GM19372 (cell line): ENCODE measurements at regions not wholly inside any gene's neighbourhood (a gene's known extent, or its start where the extent isn't known, plus 50 kb on each side); places are given as distances from the start of the nearest gene placed in this dataset.

ENCODE experiments used
- ATAC-seq: cut with Tn5 transposase; IDR thresholded peaks from one replicate; pipeline ENCODE4 v1.9.1; 2021; ENCODE audit warnings: mild to moderate bottlenecking, low read depth, moderate library complexity; ENCODE audit not compliant: unreplicated experiment

DNA sequence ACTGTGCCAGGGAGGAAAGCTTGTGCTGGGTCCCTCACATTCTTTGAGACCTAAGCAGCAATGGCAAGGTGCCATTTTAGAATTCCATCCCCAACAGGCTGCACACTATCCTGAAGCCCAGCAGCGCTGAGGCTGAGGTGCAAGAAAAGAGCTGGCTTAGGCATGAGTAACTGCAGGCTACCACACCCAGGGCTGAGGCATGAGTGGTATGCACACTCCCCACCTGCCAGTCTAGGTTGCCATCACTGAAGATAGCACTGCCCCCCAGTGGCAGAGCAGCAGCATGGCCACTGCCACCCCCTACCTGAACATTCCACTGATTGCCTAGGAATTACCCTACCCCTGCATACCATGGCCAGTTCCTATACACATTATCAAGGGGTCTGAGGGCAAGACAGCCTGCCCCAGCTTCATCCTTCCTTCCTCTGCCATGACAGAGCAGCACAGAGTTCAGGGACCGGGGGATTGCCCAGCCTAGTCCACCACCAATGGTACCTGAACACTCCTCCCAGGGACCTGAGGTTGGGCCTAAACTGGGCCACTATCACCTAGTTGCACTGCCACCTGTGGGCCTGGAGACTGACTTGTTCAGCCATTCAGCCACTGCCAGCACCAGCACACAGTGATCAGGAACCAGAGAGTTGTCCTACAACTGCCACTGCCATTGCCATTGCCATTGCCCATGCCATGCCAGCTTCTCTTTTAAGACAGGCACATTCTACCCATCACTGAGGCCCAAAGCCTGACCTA lies 129.8 kb downstream of the SATB1 start:
- ATAC-seq: peak; percentile 96

DNA sequence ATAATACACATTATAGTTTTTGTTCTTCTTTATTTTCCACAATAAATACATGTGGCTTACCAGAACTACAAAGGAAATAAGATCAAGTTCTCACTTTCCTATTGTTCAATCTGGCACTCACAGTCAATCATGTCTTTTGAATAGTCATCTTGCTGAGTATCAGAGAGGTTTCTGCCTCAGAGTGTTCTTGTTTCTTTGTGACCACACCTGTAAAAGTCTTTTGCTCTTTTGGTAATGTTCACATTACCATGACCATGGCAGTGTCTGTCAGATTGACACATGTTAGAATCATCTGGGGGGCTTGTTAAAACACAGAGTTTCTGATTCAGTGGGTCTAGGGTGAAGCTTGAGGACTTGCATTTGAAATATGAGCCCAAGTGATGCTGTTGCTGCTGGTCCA lies 135.0 kb downstream of the SATB1 start:
- ATAC-seq: no peak

DNA sequence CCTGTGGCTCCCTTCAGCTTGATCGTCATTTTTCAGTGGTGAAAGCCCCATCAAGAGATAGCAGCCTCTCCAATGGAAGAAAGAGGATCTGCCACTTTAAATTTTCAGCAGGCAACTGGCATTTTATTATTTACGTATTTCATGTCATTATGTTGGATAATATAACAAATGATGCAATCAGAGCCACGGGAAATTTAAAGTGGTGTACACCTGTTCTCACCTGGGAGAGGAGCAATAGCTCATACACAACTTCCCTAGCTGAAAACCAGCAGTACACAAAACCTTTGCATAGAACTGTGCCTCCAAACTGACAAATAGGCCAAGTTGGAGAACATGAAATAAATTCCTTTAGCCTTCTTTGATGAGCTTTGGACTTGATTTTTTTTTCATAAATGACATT lies 136.9 kb downstream of the SATB1 start:
- ATAC-seq: no peak

DNA sequence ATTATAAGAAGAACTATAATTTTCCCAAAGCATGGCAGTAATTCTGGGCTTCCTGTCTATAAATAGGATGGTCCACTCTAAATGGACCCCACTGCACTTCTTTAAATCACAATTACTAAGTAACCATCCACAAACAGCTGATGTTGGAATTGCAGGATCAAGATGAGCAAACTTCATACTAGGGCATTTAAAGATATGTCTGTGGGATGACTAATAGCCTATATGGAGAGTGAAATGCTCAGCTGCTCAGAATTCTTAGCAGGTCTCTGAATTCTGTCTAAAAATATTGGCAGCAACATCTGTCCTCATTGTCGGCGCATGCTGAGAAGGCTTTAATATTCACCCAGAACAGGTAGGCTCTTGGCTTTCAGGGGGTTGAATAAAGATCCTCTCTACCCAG lies 140.4 kb downstream of the SATB1 start:
- ATAC-seq: no peak

DNA sequence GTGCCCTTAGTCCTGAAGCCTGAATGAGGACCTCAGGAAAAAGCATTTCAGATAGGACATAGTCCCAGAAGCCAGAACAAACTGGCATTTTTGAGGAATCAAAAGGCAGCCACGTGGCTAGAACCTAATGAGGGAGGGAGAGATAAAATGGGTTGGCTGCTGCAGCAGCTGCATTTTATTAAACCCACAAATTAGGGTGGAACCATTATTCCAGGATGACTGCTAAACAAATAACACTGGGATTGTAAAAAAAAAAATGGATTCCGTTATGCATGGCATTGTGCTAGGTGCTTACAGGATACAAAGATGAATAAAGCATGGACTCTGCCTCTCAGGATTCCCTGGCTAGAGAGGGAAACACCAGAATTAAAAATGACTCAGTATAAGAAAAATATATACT lies 141.5 kb downstream of the SATB1 start:
- ATAC-seq: no peak

DNA sequence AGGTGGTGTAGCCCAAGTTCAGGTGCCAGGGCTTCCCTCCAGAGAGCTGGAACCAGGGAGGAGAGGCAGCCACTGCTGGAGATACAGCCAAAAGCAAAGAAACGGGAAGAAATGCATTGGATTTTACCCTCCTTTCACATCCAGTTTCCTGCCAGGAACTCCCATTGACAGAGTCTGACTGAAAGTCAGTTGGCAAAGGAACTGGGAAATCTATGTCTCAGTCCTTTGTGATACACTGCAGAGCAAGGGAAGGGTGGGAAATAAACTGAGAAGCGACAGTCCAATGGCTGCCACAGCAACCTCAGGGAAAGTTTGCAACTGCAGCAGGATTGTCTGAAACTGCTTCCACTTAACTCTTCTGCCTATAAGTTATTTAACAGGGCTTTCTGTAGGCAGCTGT lies 142.6 kb downstream of the SATB1 start:
- ATAC-seq: no peak

DNA sequence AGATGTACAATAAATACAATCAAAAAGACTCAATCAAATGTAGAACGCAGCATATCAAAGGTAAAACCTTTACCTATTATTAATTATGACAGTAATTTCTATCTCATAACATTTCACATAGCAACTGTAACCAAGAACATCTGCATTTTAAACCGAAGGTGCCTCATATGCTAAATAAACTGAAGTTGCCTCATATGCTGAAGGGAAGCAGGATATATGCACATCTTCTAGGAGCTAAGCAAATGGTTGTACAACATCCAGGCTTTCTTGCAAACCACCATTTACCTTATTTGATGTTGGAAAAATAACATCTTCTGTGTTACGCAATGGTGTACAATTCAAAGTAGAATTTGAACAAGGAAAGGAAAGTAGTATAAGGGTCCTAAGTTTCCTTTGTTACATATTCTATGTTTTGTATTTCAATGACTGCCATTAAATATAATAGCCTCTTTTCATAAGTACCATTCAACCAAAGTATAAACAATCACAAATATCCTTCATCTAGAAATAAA lies 145.9 kb downstream of the SATB1 start:
- no peak for ATAC-seq

DNA sequence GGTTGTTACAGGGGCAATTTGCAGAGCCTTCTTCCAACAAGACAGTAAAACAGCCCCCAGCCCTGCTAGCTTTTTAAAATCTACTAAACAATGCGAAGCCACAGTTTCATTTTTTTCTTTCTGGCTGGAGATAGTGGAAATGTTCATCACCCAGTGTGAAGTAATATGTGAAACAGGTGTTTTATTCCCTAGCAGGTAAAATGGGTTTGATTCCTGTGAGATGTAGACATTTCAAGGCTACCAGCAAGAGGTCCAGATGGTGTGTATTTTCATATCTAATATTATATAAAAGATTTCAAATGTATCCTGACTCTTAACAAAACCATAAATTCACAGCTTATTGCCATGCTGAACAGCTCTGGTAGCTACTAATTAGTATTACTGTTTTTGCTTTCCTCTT lies 160.3 kb downstream of the SATB1 start:
- no peak for ATAC-seq

DNA sequence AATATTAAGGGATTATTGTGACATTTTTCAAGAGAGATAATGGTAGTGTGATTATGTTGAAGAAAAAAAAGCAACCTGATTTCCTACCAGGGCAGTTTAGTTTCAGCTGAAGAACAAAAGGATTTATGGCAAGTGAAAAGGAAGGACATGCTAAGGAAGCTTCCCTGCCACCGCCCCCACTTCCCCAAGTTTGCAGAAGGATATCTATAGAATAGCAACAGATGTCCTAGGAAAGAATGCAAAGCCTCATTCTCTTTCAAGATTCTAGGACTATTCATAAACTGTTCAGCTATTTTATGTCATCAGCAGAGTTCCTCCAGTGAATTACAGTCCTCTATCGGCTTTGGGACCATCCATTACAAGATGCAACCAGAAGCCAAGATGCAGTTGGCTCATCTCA lies 160.8 kb downstream of the SATB1 start:
- ATAC-seq: no peak

DNA sequence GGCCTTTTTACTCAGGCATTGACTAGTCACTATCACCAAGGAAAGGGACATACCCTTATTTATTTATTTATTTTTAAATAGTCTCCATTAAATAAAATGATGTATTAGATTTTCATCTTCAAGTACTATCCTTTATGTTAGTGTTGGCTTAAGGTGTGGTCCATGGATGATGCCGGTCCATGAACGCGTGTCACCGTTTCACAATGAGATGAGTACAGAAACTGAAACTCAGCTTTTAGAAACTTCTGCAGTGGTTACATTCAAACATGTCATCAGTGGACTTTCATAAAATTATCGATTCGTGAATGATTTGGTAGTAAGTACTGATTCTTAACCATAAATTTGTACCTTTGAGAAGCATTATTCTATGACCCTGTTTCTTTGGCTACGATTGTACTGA lies 166.6 kb downstream of the SATB1 start:
- ATAC-seq: no peak

DNA sequence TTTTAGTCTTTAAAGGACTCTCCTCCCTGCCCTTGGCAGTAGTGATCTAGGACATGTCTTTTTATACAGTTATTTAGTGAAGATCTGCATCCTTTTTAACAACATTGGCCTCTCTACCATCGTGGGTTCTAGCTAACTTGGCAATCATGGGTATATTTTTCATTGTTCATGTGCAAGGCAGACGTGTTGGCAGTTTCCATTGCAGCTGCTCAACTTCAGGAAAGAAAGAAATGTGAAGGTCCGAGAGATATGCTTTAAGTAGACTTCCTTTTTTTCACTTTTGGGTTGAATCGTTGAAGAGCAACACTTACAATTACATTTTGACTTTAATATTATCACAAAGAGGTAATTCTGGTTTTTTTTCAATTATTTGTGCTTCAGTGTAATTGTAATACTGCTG lies 172.6 kb downstream of the SATB1 start:
- no peak for ATAC-seq

DNA sequence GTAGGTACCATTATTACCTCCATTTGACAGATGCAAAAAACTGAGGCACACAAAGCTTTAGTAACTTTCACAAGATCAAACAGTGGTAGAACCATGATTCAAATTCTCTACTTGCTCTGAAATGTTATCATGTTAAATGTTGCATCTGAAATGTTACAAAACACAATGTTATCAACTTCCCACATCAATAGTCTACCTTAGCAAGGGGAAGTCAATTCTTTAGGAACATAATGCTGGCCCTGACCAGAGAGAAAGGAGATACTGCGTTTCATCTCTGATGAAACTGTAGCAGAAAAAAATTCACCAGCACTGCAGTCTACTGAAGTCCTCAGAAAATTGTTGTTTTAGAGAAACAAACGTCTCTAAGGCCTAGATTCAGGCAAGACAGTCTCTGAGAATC lies 174.1 kb downstream of the SATB1 start:
- ATAC-seq: no peak

DNA sequence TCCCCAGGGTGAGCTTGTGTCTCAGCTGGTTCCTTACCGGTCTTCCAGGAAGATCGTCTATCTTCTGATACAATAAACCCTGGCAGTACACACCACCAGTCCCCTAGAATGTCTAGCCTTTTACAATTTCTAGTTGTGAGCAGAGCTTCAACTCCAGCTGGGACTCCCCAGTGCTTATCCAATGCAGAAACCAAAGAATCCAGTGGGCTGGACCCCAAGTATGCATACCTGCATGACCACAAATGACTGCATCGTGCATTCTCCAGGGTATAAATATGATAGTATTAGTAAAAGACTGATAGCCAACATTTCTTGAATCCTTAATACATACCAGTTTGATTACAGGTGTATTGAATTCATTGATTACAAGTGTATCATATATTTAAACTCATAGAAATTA lies 176.0 kb downstream of the SATB1 start:
- no peak for ATAC-seq

DNA sequence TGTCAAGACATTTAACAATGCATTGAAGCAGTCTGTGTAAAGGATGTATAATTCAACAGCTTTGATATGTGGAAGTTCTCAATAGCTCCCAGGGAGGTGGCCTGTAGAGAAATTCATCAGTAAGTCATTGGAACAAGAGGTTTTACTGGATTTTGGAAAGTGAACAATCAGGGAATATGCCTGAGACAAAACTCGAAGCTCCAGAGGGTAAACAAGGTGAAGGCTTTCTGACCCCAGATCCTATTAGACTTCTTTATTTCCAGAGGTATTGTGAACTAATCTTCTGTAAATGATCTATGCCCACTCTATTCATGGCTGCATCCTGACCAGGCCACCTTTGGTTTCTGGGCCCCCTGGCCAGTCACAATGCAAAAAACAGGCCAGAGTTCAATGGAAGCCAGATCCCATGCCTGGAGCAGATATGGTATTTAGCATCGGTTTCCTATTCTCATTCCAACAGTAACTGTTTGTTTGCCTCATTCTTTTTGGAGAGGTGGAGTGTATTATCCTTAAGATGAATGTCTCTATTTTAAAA lies 177.3 kb downstream of the SATB1 start:
- ATAC-seq: no peak

DNA sequence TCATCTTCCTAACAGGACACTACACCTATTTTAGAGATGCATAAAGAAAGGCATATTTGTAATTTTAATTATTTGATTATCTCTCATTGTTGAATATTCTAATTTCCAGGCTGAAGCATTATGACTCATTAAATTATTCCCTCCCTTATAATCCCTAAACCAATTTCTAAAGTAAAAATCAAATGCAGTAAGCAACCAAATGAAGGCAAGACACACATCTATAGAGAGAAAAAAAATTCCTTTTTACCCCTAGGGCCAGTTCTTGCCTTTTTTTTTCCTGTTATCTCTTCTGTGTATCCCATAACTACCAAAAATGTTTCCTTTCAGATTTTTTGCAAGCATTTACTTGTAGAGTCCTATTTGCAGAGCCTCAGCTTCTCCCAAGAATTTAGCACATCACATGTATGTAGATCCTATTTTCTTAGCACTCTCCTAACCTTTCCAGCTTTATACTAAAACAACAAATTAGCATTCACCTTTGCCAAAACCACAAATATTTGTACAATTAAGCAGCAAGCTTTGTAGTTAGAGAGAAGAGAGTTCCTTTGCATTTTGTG lies 177.9 kb downstream of the SATB1 start:
- no peak for ATAC-seq

DNA sequence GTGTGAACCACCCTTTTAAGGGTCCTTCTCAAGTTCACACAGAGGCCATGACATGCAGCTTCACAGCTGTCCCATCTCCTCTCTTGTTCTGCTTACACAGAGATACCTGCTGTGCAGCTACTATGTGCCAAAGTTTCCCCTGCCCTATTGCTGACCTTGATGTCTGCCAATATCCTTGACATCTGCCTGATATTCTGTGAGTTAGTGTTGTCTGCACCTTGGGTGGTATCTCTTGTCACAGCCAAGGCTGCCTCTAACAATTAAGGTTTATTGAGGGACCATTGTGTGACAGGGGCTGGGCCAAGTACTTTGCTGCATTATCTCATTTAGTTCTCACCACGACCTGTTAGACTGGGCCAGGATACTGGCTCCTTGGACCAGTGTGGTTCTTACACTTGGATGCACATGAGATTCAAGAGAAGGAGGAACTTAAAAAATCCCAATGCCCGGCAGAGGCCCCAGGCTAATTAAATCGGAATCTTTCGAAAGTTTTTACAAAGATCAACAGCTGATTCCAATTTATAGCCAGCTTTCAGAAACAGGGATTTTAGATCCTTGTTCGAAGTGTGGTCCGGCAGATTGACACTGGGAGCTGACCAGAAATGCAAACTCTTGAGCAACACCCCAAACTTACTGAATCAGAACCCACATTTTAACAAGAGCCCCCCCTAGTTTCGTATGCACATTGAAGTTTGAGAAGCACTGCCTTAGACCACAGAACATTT lies 178.6 kb downstream of the SATB1 start:
- ATAC-seq: no peak

DNA sequence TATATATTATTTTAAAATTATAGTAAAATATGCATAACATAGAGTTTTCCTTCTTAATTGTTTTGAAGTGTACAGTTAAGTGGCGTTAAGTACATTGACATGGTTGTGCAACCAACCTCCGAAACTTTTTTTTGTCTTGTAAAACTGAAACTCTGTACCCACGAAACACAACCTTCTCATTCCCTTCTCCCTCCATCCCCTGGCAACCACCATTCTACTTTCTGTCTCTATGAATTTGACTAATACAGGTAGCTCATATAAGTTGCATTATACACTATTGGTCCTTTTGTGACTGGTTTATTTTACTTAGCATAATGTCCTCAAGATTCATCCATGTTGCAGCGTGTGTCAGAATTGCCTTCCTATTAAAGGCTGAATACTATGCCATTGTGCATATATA lies 179.4 kb downstream of the SATB1 start:
- ATAC-seq: no peak

DNA sequence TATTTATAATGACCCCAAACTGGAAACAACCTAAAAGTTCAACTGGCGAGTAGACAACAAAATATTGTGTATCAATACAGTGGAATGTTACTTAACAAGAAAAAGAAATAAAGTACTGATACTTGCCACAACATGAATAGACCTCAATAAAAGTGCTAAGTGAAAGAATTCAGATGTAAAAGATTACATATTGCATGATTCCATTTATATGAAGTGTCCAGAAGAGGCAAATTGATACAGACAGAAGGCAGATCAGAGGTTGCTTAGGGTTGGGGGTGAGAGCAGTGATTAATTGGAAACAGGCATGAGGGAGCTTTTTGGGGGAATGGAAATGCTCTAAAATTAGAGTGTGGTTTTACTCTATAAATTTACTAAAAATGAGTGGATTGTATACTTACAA lies 183.3 kb downstream of the SATB1 start:
- no peak for ATAC-seq

DNA sequence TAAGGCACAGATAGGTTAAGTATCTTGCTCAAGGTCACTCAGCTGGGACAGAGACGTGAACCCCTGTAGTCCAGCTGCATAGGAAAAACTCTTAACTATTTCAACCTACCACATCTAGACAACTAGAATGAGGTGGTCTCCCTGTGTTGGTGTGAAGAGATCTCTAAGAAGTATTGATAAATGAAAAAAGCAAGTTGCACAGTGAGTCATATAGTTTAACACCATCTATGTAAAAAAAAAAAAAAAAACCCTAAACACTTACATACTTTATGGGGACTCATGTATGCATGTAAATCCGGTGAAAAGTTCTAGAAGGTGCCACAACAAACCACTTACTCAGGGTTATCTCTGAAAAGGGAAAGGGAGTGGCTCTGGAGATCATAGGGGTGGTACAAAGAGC lies 185.5 kb downstream of the SATB1 start:
- ATAC-seq: no peak

DNA sequence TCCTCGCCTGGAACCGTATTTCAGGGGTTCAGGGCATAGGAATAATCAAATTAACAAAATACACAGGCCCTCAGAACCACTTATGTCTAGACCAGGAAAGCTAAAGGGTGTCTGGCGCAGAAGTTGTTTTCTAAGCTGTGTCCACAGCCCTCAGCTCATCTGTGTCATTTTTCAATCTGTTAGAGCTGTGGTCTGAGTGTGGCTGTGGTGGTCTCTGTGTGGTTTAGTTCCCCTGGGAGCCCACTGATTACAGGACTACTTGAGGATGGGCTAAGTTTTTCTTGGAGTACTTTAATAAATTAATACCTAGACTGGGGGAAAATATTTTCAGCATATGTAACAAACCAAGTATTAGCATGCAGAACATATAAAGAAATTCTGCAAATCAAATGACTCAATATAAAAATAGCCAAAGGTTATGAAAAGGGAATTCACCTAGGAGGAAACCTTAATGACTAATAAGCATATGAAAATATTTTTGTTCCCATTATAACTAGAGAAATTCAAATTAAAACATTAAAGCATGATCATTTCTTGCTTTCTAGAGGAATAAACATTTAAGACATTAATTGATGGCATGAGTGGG lies 186.3 kb downstream of the SATB1 start:
- ATAC-seq: no peak

DNA sequence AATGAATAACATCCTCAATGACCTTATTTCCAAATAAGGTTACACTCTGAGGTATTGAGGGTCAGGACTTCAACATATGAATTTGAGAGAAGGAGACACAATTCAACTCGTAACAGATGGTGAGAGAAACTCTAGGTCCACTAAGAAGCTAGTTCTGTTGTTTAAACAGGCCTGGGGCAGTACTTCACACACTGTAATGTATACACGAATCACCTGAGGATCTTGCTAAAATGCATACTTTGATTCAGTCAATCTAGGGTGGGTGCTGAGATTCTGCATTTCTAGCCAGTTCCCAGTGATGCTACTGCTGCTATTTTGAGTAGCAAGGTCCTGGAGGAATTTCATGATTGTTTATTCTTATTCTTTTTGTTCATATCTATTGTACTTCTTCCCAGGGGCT lies 186.8 kb downstream of the SATB1 start:
- no peak for ATAC-seq
